ENCODE measurements at regions not wholly inside any gene's neighbourhood (a gene's known extent, or its start where the extent isn't known, plus 50 kb on each side); places are given as distances from the start of the nearest gene placed in this dataset.

- DNase-seq, result no peak
Observed at GRCh38 chr19:31502536-31503170, 153.4 kb upstream of the TSHZ3 start.

GRCh38 chr19:31503211-31503610, 154.0 kb upstream of the TSHZ3 start:
- DNase-seq, result no peak

GRCh38 chr19:31504221-31504620, 155.0 kb upstream of the TSHZ3 start:
- DNase-seq, result no peak

- no peak for DNase-seq
Observed at GRCh38 chr19:31505596-31505910, 156.3 kb upstream of the TSHZ3 start.

GRCh38 chr19:31506102-31506501, 156.9 kb upstream of the TSHZ3 start:
- DNase-seq, result no peak

GRCh38 chr19:31510635-31511034, 161.4 kb upstream of the TSHZ3 start:
- DNase-seq, result no peak

GRCh38 chr19:31511098-31511497, 161.9 kb upstream of the TSHZ3 start:
- no peak for DNase-seq

GRCh38 chr19:31511696-31512095, 162.5 kb upstream of the TSHZ3 start:
- no peak for DNase-seq

- DNase-seq, result no peak
Observed at GRCh38 chr19:31512181-31512970, 163.1 kb upstream of the TSHZ3 start.

GRCh38 chr19:31513841-31514240, 164.6 kb upstream of the TSHZ3 start:
- DNase-seq, result no peak

- DNase-seq, result no peak
Observed at GRCh38 chr19:31515931-31516330, 166.7 kb upstream of the TSHZ3 start.

GRCh38 chr19:31516756-31517155, 167.5 kb upstream of the TSHZ3 start:
- DNase-seq, result no peak

- DNase-seq, result no peak
Observed at GRCh38 chr19:31517224-31518180, 168.3 kb upstream of the TSHZ3 start.

GRCh38 chr19:31518216-31519020, 169.2 kb upstream of the TSHZ3 start:
- no peak for DNase-seq

- no peak for DNase-seq
Observed at GRCh38 chr19:31519256-31519655, 170.0 kb upstream of the TSHZ3 start.

- no peak for DNase-seq
Observed at GRCh38 chr19:31519908-31520307, 170.7 kb upstream of the TSHZ3 start.

GRCh38 chr19:31520633-31521032, 171.4 kb upstream of the TSHZ3 start:
- DNase-seq, result no peak

GRCh38 chr19:31525610-31526147, 176.4 kb upstream of the TSHZ3 start:
- DNase-seq, result no peak

GRCh38 chr19:31527443-31527842, 178.2 kb upstream of the TSHZ3 start:
- DNase-seq, result no peak

- DNase-seq, result no peak
Observed at GRCh38 chr19:31528261-31528660, 179.0 kb upstream of the TSHZ3 start.

GRCh38 chr19:31529121-31529520, 179.9 kb upstream of the TSHZ3 start:
- DNase-seq, result no peak

- no peak for DNase-seq
Observed at GRCh38 chr19:31530781-31531180, 181.5 kb upstream of the TSHZ3 start.

- DNase-seq, result no peak
Observed at GRCh38 chr19:31531326-31531725, 182.1 kb upstream of the TSHZ3 start.

Measured in NCI-H2227 treated with DMSO at 0.1 percent for 48 hours (cell line).